Endothelial cell of umbilical vein (primary cell): ENCODE measurements at regions not wholly inside any gene's neighbourhood (a gene's known extent, or its start where the extent isn't known, plus 50 kb on each side); places are given as distances from the start of the nearest gene placed in this dataset.

Experiments used
- BruUV-seq: library from RNA; stranded (reverse); fragments of 400-500 nt; replicated peaks from 2 replicates; lab custom pipeline; 2021; lab: Mats Ljungman, UMichigan
- CTCF ChIA-PET: fragments of 300-600, 350-600 bp; sonication (Branson Sonifier 250); formaldehyde crosslinking; loops from one replicate; lab custom pipeline; 2021; ENCODE audit warnings: antibody characterized with exemption, inconsistent platforms; lab: Charles Lee
- POLR2A ChIA-PET: fragments of 300-600, 350-600 bp; sonication (Branson Sonifier 250); formaldehyde crosslinking; loops from one replicate; lab custom pipeline; 2021; ENCODE audit warnings: antibody characterized with exemption, inconsistent platforms; lab: Charles Lee
- DNase-seq: peaks from one replicate; pipeline ENCODE4 v3.0.0-alpha.2; 2011; ENCODE audit warnings: low read depth, low spot score
- FAIRE-seq: peaks from 2 replicates; lab custom pipeline; 2011; peaks lifted over from hg19 to GRCh38; lab: Jason Lieb, UNC
- H2AFZ ChIP-seq: 2 replicates; pipeline ENCODE4 v1.6.0; 2012; ENCODE audit warnings: low read depth, low read length, control low read depth, inconsistent platforms
- H3K27ac ChIP-seq: 2 replicates; pipeline ENCODE4 v1.5.1; 2011; ENCODE audit warnings: low read depth, mild to moderate bottlenecking, control low read depth, low read length, moderate library complexity; ENCODE audit not compliant: insufficient read depth
- H3K27me3 ChIP-seq, 2 experiments: 2 replicates each; pipeline versions ENCODE4 v1.6.0 to v1.6.1; 2011; ENCODE audit warnings: low read length in 2 of 2, mixed read lengths in 1 of 2; ENCODE audit not compliant: control insufficient read depth in 2 of 2, insufficient read depth in 2 of 2
- H3K36me3 ChIP-seq, 2 experiments: 2 replicates in 1 of 2; 3 replicates in 1 of 2; pipeline ENCODE4 v1.5.1; 2011; ENCODE audit warnings: low read length in 2 of 2, mild to moderate bottlenecking in 1 of 2, moderate library complexity in 1 of 2; ENCODE audit not compliant: control insufficient read depth in 2 of 2, insufficient read depth in 2 of 2; ENCODE audit errors: extremely low read depth in 1 of 2
- H3K4me1 ChIP-seq: 3 replicates; pipeline ENCODE4 v1.5.1; 2011; ENCODE audit warnings: mild to moderate bottlenecking, low read length; ENCODE audit not compliant: control insufficient read depth, insufficient read depth; ENCODE audit errors: extremely low read depth
- H3K4me2 ChIP-seq: 2 replicates; pipeline ENCODE4 v1.6.1; 2011; ENCODE audit warnings: low read length, control low read depth, mixed read lengths; ENCODE audit not compliant: insufficient read depth
- H3K4me3 ChIP-seq, 3 experiments: fragments of 200-600 bp in 1 of 3; sonication (generic), shearing (Covaris generic) in 1 of 3; replicated peaks in 1 of 3; 2 replicates each; pipeline ENCODE4 v1.5.1; 2011 to 2016; ENCODE audit warnings: control low read depth in 3 of 3, low read length in 3 of 3, mild to moderate bottlenecking in 2 of 3, inconsistent platforms in 1 of 3, low read depth in 1 of 3, moderate library complexity in 1 of 3; ENCODE audit not compliant: insufficient read depth in 1 of 3
- H3K79me2 ChIP-seq: 2 replicates; pipeline ENCODE4 v1.6.0; 2012; ENCODE audit warnings: low read length, inconsistent platforms; ENCODE audit not compliant: control insufficient read depth, insufficient read depth
- H3K9ac ChIP-seq: replicated peaks from 2 replicates; pipeline ENCODE3; 2011; ENCODE audit warnings: low read length, control low read depth; ENCODE audit not compliant: insufficient read depth; ENCODE audit errors: extremely low read depth
- H3K9me1 ChIP-seq: replicated peaks from 3 replicates; pipeline ENCODE4 v1.6.0; 2011; ENCODE audit warnings: mild to moderate bottlenecking, low read length; ENCODE audit not compliant: control insufficient read depth, insufficient read depth; ENCODE audit errors: extremely low read depth
- H3K9me3 ChIP-seq: replicated peaks from 2 replicates; pipeline ENCODE4 v1.5.1; 2012; ENCODE audit warnings: low read length, inconsistent platforms; ENCODE audit not compliant: control insufficient read depth, insufficient read depth
- H4K20me1 ChIP-seq: replicated peaks from 2 replicates; pipeline ENCODE3; 2011; ENCODE audit warnings: mild to moderate bottlenecking, low read length; ENCODE audit not compliant: control insufficient read depth, insufficient read depth; ENCODE audit errors: extremely low read depth
- CTCF ChIP-seq, 2 donors: IDR thresholded peaks; 1 replicate in 1 of 2; 2 replicates in 1 of 2; pipeline ENCODE4 v1.5.1; 2011; ENCODE audit warnings: low read length in 2 of 2, mild to moderate bottlenecking in 2 of 2, moderate library complexity in 2 of 2, control low read depth in 1 of 2, inconsistent platforms in 1 of 2, low read depth in 1 of 2; ENCODE audit not compliant: insufficient read depth in 1 of 2; ENCODE audit errors: extremely low read depth in 1 of 2
- EZH2 ChIP-seq: IDR thresholded peaks from 2 replicates; pipeline ENCODE4 v1.6.1; 2012; ENCODE audit warnings: borderline replicate concordance, low read depth, mild to moderate bottlenecking, moderate library complexity, low read length, inconsistent platforms; ENCODE audit not compliant: severe bottlenecking
- FOS ChIP-seq: IDR thresholded peaks from 2 replicates; pipeline ENCODE4 v1.6.1; 2011; ENCODE audit warnings: mild to moderate bottlenecking, low read length, moderate library complexity, borderline replicate concordance; ENCODE audit not compliant: insufficient read depth
- GATA2 ChIP-seq: IDR thresholded peaks from 2 replicates; pipeline ENCODE4 v1.7.0; 2011; ENCODE audit warnings: low read depth, mild to moderate bottlenecking, moderate library complexity, mixed read lengths, low read length; ENCODE audit not compliant: insufficient read length, insufficient read depth
- JUN ChIP-seq: IDR thresholded peaks from 2 replicates; pipeline ENCODE4 v1.6.1; 2011; ENCODE audit warnings: borderline replicate concordance, low read depth; ENCODE audit not compliant: insufficient read length, insufficient read depth
- MAX ChIP-seq: IDR thresholded peaks from 2 replicates; pipeline ENCODE4 v1.6.1; 2011; ENCODE audit not compliant: insufficient read depth, insufficient read length
- MYC ChIP-seq: IDR thresholded peaks from one replicate; pipeline ENCODE4 v1.6.1; 2011; ENCODE audit warnings: mild to moderate bottlenecking, low read depth, low read length
- POLR2A ChIP-seq: IDR thresholded peaks from 2 replicates; pipeline ENCODE4 v1.6.1; 2012; ENCODE audit warnings: low read depth, mild to moderate bottlenecking, control low read depth, low read length
- POLR2AphosphoS5 ChIP-seq: IDR thresholded peaks from 2 replicates; pipeline ENCODE4 v1.6.1; 2012; ENCODE audit warnings: low read depth, mild to moderate bottlenecking, control low read depth, low read length, moderate library complexity; ENCODE audit not compliant: insufficient read depth
- dilution Hi-C: fragments of 300-500 bp; cut with MboI; formaldehyde crosslinking; loops from one replicate; pipeline ENCODE4 v1.15.0; 2019; ENCODE audit warnings: low sequenced_read_pairs; ENCODE audit not compliant: extremely low pct_ligation_motif_present
- intact Hi-C: fragments of 100-400 bp; cut with micrococcal nuclease; formaldehyde crosslinking; loops from one replicate; pipeline ENCODE4 v1.10.0; 2022

DNA sequence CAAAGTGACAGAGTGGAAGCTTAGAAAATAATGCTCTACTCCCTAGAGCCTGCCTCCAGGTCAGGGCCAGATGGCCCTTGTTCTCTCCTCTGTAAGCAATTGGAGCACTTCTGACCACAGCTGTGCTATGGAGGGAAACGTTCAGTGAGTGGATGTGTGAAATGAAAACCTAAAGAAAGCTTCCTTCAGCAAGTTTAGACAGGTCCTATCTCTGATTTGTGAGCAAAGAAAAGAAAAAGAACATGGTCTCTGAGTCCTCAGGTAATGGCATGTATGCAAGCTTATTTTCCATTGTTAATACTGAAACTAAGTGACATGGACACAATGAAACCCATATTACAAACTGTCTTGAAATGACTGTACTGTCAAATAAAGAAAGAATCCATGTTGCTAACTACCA is 1486.8 kb downstream of the EFNB2 start:
- no peak for DNase-seq
- no TSS peak for BruUV-seq
- H2AFZ ChIP-seq, result no peak overlapping the region
- H3K27me3 ChIP-seq, result no peaks in the 10 kb centered on the region
- H3K4me1 ChIP-seq, result no peaks in the 10 kb centered on the region
- no peak overlapping the region for H3K9ac ChIP-seq
- TF ChIP-seq GATA2 (no peak), MAX (no peak), MYC (no peak), POLR2AphosphoS5 (no peak), EZH2 (no peak), CTCF (IDR thresholded peaks at IDR 0.05; ENCODE audit: extremely low read depth in 1 of 2, insufficient read depth in 1 of 2, low read depth in 1 of 2, low read length in 2 of 2) (no peak), FOS (no peak), POLR2A (no peak), JUN (no peak)
- ChIA-PET CTCF (interaction anchor here (1.1 to 2.0 kb wide), 2 partner anchors 12 to 153 kb away, joined by 4 to 5 read pairs; no protein-coding TSS in a partner anchor), POLR2A (no interaction called here)
- no peaks in the 10 kb centered on the region for H3K9me1 ChIP-seq
- no peak for FAIRE-seq
- intact Hi-C loops, result no loop called here
- H3K4me2 ChIP-seq, result no peak overlapping the region
- H3K27ac ChIP-seq, result no peak overlapping the region
- no peaks in the 10 kb centered on the region for H3K9me3 ChIP-seq
- dilution Hi-C loops, result no loop called here
- no peaks in the 10 kb centered on the region for H3K36me3 ChIP-seq
- H4K20me1 ChIP-seq, result no peaks in the 10 kb centered on the region
- no peaks in the 10 kb centered on the region for H3K79me2 ChIP-seq
- H3K4me3 ChIP-seq, result no peak overlapping the region
